ENCODE measurements at regions not wholly inside any gene's neighbourhood (a gene's known extent, or its start where the extent isn't known, plus 50 kb on each side); places are given as distances from the start of the nearest gene placed in this dataset.
"Not testable (repeated sequence)": the region's sequence is repeated elsewhere in the genome, so short reads cannot be mapped to it uniquely, and the experiment has no call there.

DNA sequence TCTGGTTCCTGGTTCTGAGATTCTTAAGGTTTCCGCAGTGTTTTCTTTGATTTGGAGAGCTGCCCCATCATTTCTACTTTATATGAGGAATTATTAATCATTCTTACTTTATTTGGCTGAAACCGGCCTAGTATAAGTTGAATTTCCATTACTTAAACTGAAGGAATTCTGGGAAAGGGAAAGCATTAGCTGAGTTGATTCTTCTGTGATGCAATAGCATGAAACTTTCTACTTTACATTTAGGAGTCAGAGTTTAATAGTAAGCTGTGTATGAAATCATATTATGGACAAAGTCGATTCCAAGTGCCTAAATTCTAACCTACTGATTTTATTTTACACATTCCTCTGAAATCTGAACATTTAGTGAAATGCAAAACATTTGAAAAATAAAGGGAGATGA, 1269.7 kb upstream of the ZEB2 start:
- TF ChIP-seq, protein P1, sequence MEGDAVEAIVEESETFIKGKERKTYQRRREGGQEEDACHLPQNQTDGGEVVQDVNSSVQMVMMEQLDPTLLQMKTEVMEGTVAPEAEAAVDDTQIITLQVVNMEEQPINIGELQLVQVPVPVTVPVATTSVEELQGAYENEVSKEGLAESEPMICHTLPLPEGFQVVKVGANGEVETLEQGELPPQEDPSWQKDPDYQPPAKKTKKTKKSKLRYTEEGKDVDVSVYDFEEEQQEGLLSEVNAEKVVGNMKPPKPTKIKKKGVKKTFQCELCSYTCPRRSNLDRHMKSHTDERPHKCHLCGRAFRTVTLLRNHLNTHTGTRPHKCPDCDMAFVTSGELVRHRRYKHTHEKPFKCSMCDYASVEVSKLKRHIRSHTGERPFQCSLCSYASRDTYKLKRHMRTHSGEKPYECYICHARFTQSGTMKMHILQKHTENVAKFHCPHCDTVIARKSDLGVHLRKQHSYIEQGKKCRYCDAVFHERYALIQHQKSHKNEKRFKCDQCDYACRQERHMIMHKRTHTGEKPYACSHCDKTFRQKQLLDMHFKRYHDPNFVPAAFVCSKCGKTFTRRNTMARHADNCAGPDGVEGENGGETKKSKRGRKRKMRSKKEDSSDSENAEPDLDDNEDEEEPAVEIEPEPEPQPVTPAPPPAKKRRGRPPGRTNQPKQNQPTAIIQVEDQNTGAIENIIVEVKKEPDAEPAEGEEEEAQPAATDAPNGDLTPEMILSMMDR (IDR thresholded peaks at IDR 0.05): no peak
- H3K4me1 ChIP-seq (ENCODE audit: control insufficient read depth in 1 of 2, insufficient read depth in 1 of 2, low read depth in 1 of 2, low read length in 1 of 2): no peaks in the 10 kb centered on the region
- H3K27ac ChIP-seq: no peak overlapping the region
- no peaks in the 10 kb centered on the region for H3K36me3 ChIP-seq
- H3K9me3 ChIP-seq: no peaks in the 10 kb centered on the region
- no peaks in the 10 kb centered on the region for H3K27me3 ChIP-seq
- H3K4me3 ChIP-seq (ENCODE audit: low read depth in 1 of 2, low read length in 1 of 2): no peak overlapping the region

DNA sequence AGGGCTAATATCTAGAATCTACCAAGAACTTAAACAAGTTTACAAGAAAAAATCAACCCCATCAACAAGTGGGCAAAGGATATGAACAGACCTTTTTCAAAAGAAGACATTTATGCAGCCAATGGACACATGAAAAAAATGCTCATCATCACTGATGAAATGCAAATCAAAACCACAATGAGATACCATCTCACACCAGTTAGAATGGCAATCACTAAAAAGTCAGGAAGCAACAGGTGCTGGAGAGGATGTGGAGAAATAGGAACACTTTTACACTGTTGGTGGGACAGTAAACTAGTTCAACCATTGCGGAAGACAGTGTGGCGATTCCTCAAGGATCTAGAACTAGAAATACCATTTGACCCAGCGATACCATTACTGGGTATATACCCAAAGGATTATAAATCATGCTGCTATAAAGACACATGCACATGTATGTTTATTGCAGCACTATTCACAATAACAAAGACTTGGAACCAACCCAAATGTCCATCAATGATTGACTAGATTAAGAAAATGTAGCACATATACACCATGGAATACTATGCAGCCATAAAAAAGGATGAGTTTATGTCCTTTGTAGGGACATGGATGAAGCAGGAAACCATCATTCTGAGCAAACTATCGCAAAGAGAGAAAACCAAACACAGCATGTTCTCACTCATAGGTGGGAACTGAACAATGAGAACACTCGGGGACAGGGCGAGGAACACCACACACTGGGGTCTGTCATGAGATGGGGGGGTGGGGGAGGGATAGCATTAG, 1267.9 kb upstream of the ZEB2 start:
- not testable (repeated sequence) for H3K27me3 ChIP-seq; H3K4me1 ChIP-seq (ENCODE audit: control insufficient read depth in 1 of 2, insufficient read depth in 1 of 2, low read depth in 1 of 2, low read length in 1 of 2); H3K9me3 ChIP-seq; H3K4me3 ChIP-seq (ENCODE audit: low read depth in 1 of 2, low read length in 1 of 2); H3K27ac ChIP-seq; H3K36me3 ChIP-seq

DNA sequence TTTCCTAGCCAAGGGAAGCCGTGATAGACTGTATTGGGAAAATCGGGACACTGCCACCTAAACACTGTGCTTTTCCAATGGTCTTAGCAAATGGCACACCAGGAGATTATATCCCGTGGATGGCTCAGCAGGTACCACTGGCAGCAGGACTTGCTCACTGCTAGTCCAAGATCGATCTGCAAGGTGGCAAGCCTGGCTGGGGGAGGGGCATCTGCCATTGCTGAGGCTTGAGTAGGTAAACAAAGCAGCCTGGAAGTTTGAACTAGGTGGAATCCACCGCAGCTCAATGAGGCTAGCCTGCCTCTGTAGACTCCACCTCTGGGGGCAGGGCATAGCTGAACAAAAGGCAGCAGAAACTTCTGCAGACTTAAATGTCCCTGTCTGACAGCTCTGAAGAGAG, 1262.7 kb upstream of the ZEB2 start:
- not testable (repeated sequence) for H3K9me3 ChIP-seq; H3K4me1 ChIP-seq (ENCODE audit: control insufficient read depth in 1 of 2, insufficient read depth in 1 of 2, low read depth in 1 of 2, low read length in 1 of 2); H3K27me3 ChIP-seq; H3K4me3 ChIP-seq (ENCODE audit: low read depth in 1 of 2, low read length in 1 of 2); H3K27ac ChIP-seq; H3K36me3 ChIP-seq

DNA sequence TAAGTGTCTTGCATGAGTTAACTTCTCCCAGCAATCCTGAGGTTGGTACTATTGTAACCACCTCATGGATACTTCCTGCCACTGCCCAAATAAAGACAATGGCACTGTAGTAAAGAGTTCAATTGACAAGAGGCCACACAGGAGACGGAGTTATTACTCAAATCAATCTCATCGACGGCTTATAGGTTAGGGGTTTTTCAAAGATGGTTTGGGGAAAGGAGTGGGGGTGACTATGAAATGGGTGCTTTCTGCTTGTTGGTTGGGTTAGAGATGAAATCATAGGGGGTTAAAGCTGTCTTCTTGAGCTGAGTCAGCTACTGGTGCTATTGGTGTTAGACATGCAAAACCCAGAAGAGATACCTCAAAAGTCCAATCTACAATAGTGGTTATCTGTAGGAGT, 1258.0 kb upstream of the ZEB2 start:
- Histone ChIP-seq H3K9me3 (no peaks in the 10 kb centered on the region), H3K27ac (no peak overlapping the region), H3K4me3 (ENCODE audit: low read depth in 1 of 2, low read length in 1 of 2) (no peak overlapping the region), H3K27me3 (no peaks in the 10 kb centered on the region), H3K4me1 (ENCODE audit: control insufficient read depth in 1 of 2, insufficient read depth in 1 of 2, low read depth in 1 of 2, low read length in 1 of 2) (no peaks in the 10 kb centered on the region), H3K36me3 (no peaks in the 10 kb centered on the region)
- TF ChIP-seq, protein P1 (IDR thresholded peaks at IDR 0.05): no peak

DNA sequence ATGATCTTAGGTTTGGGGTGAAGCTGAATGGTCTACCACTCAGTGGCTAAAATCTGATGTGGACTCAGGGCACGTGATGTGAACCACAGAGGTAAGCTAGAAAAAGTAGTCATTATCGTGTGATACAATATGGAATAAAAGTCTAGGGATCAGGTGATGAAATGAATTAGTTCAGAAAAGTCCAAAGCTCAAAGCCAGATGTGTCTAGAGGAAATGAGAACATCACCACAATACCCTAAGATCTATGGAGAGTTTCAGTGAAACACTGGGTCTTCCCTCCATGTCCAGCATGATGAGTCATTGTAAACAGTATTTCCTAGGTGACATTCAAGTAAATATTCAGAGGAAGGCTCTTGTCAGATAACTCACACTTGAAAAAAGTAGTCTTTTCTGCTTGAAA, 1257.4 kb upstream of the ZEB2 start:
- Histone ChIP-seq H3K27me3 (no peaks in the 10 kb centered on the region), H3K4me1 (ENCODE audit: control insufficient read depth in 1 of 2, insufficient read depth in 1 of 2, low read depth in 1 of 2, low read length in 1 of 2) (no peaks in the 10 kb centered on the region), H3K36me3 (no peaks in the 10 kb centered on the region), H3K4me3 (ENCODE audit: low read depth in 1 of 2, low read length in 1 of 2) (no peak overlapping the region), H3K27ac (no peak overlapping the region), H3K9me3 (no peaks in the 10 kb centered on the region)
- TF ChIP-seq, protein P1 (IDR thresholded peaks at IDR 0.05): no peak

DNA sequence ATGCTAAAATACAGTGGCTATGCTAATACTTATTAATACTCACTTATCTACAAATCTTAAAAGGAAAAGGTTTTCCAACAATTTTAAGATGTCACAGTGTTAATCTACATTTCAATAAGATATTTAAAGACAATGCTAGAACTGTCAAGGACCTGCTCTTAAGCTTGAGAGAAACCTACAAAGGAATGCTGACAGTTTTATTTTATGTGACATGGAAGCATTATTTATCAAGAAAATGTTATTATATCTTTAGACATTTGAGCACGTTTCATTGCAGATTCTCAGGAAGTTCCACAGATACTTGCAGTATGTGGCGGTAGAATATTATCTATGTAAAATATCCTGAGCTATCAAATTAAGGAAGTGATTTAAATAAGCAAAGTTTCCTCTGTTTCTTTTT, 1255.7 kb upstream of the ZEB2 start:
- Histone ChIP-seq H3K4me1 (ENCODE audit: control insufficient read depth in 1 of 2, insufficient read depth in 1 of 2, low read depth in 1 of 2, low read length in 1 of 2) (no peaks in the 10 kb centered on the region), H3K36me3 (no peaks in the 10 kb centered on the region), H3K27ac (no peak overlapping the region), H3K27me3 (no peaks in the 10 kb centered on the region), H3K9me3 (no peaks in the 10 kb centered on the region), H3K4me3 (ENCODE audit: low read depth in 1 of 2, low read length in 1 of 2) (no peak overlapping the region)
- TF ChIP-seq, protein P1 (IDR thresholded peaks at IDR 0.05): no peak

All from neutrophil (primary cell).